Osteoblast (primary cell): ENCODE measurements at regions not wholly inside any gene's neighbourhood (a gene's known extent, or its start where the extent isn't known, plus 50 kb on each side); places are given as distances from the start of the nearest gene placed in this dataset.

Source experiments
- DNase-seq: peaks from one replicate; pipeline ENCODE4 v3.0.0; 2011; ENCODE audit warnings: low spot score, mixed read lengths; ENCODE audit not compliant: insufficient read length; ENCODE audit errors: missing footprints
- H2AFZ ChIP-seq: 2 replicates; pipeline ENCODE4 v1.6.0; 2011; ENCODE audit warnings: mild to moderate bottlenecking, low read length
- H3K27ac ChIP-seq: 2 replicates; pipeline ENCODE4 v1.5.1; 2011; ENCODE audit warnings: mild to moderate bottlenecking, low read depth, low read length, moderate library complexity
- H3K27me3 ChIP-seq: 2 replicates; pipeline ENCODE4 v1.6.0; 2012; ENCODE audit warnings: mild to moderate bottlenecking, control low read depth, inconsistent platforms, low read length, moderate library complexity; ENCODE audit not compliant: insufficient read depth
- H3K36me3 ChIP-seq: 2 replicates; pipeline ENCODE4 v1.5.1; 2011; ENCODE audit warnings: mild to moderate bottlenecking, low read length, control low read depth, moderate library complexity; ENCODE audit not compliant: insufficient read depth
- H3K4me1 ChIP-seq: 2 replicates; pipeline ENCODE4 v1.5.1; 2011; ENCODE audit warnings: mild to moderate bottlenecking, low read length, control low read depth, moderate library complexity; ENCODE audit not compliant: insufficient read depth
- H3K4me2 ChIP-seq: 2 replicates; pipeline ENCODE4 v1.6.0; 2011; ENCODE audit warnings: mild to moderate bottlenecking, low read length; ENCODE audit not compliant: insufficient read depth
- H3K4me3 ChIP-seq: fragments of 200-600 bp; sonication (generic); 3 replicates; pipeline ENCODE4 v1.5.1; 2012; ENCODE audit warnings: mild to moderate bottlenecking, low read length, inconsistent platforms; ENCODE audit not compliant: insufficient read depth
- H3K79me2 ChIP-seq: 2 replicates; pipeline ENCODE4 v1.6.0; 2012; ENCODE audit warnings: mild to moderate bottlenecking, low read length, control low read depth, inconsistent platforms; ENCODE audit not compliant: insufficient read depth
- H3K9me3 ChIP-seq: 2 replicates; pipeline ENCODE4 v1.5.1; 2011; ENCODE audit warnings: low read depth, low read length, control low read depth
- H4K20me1 ChIP-seq: 2 replicates; pipeline ENCODE4 v1.6.0; 2012; ENCODE audit warnings: mild to moderate bottlenecking, low read length, control low read depth; ENCODE audit not compliant: insufficient read depth
- CTCF ChIP-seq: IDR thresholded peaks from 2 replicates; pipeline ENCODE4 v1.5.1; 2011; ENCODE audit warnings: mild to moderate bottlenecking, low read depth, low read length, moderate library complexity; ENCODE audit errors: extremely low read depth

DNA sequence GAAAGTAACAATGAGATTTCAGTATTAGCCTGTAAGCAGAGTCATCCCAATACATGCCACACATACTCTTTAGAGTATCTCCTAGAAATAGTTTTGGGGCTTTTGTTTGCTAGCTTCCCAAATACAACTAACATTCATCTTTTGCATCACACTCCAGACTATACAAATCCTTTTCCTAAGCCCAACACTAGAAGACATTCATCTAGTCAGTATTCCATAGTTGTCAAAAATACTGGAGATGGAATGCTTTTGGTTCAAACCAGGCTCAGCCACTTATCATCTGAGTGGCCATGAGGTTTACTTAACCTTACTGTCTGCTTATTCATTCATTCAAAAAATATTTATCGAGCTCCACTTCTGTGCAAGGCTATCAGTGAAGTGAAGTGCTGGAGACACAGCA is 205.1 kb upstream of the SGCD start:
- Histone ChIP-seq H3K79me2 (no peaks in the 10 kb centered on the region), H4K20me1 (no peaks in the 10 kb centered on the region), H3K27ac (no peak overlapping the region), H3K27me3 (no peaks in the 10 kb centered on the region), H3K9me3 (no peaks in the 10 kb centered on the region), H3K36me3 (no peaks in the 10 kb centered on the region), H3K4me2 (peak overlapping the region; percentile 19), H2AFZ (no peak overlapping the region), H3K4me1 (peaks cover 21% of the 10 kb centered on the region), H3K4me3 (no peak overlapping the region)
- TF ChIP-seq CTCF, result no peak
- DNase-seq, result no peak

GRCh38 chr5:156124708-156125107 is 202.3 kb upstream of the SGCD start:
- H3K9me3 ChIP-seq, result no peaks in the 10 kb centered on the region
- H2AFZ ChIP-seq, result no peak overlapping the region
- DNase-seq, result no peak
- H3K4me1 ChIP-seq, result peaks cover 21% of the 10 kb centered on the region
- H3K36me3 ChIP-seq, result no peaks in the 10 kb centered on the region
- no peak overlapping the region for H3K27ac ChIP-seq
- H4K20me1 ChIP-seq, result no peaks in the 10 kb centered on the region
- H3K4me3 ChIP-seq, result no peak overlapping the region
- H3K27me3 ChIP-seq, result no peaks in the 10 kb centered on the region
- TF ChIP-seq CTCF, result no peak
- no peak overlapping the region for H3K4me2 ChIP-seq
- H3K79me2 ChIP-seq, result no peaks in the 10 kb centered on the region

- no peaks in the 10 kb centered on the region for H3K36me3 ChIP-seq
- H3K9me3 ChIP-seq, result no peaks in the 10 kb centered on the region
- no peaks in the 10 kb centered on the region for H3K79me2 ChIP-seq
- no peak for TF ChIP-seq CTCF
- peaks cover 21% of the 10 kb centered on the region for H3K4me1 ChIP-seq
- H3K27ac ChIP-seq, result no peak overlapping the region
- H3K27me3 ChIP-seq, result no peaks in the 10 kb centered on the region
- no peaks in the 10 kb centered on the region for H4K20me1 ChIP-seq
- DNase-seq, result no peak
- H3K4me2 ChIP-seq, result no peak overlapping the region
- no peak overlapping the region for H3K4me3 ChIP-seq
- H2AFZ ChIP-seq, result no peak overlapping the region
These were observed 201.8 kb upstream of the SGCD start for GRCh38 chr5:156125118-156125517.

- H3K4me1 ChIP-seq, result peaks cover 8% of the 10 kb centered on the region
- H3K4me3 ChIP-seq, result no peak overlapping the region
- no peak overlapping the region for H3K4me2 ChIP-seq
- no peaks in the 10 kb centered on the region for H3K9me3 ChIP-seq
- no peak for DNase-seq
- H4K20me1 ChIP-seq, result no peaks in the 10 kb centered on the region
- TF ChIP-seq CTCF, result no peak
- no peak overlapping the region for H2AFZ ChIP-seq
- no peaks in the 10 kb centered on the region for H3K27me3 ChIP-seq
- no peaks in the 10 kb centered on the region for H3K36me3 ChIP-seq
- H3K27ac ChIP-seq, result no peak overlapping the region
- no peaks in the 10 kb centered on the region for H3K79me2 ChIP-seq
These were observed 200.2 kb upstream of the SGCD start for GRCh38 chr5:156126716-156127115.
